CD8-positive, alpha-beta memory T cell (primary cell): ENCODE measurements at regions not wholly inside any gene's neighbourhood (a gene's known extent, or its start where the extent isn't known, plus 50 kb on each side); places are given as distances from the start of the nearest gene placed in this dataset.

Source experiments
- CTCF ChIA-PET: fragments of 350-600 bp; sonication (Branson Sonifier 250); formaldehyde crosslinking; loops from one replicate; lab custom pipeline; 2021; ENCODE audit warnings: antibody characterized with exemption; lab: Charles Lee
- POLR2A ChIA-PET: fragments of 350-600 bp; sonication (Branson Sonifier 250); formaldehyde crosslinking; loops from one replicate; lab custom pipeline; 2021; ENCODE audit warnings: antibody characterized with exemption; lab: Charles Lee
- DNase-seq, 5 donors: peaks; one replicate each; pipeline versions ENCODE4 v3.0.0 to v3.0.0-alpha.2; 2020 to 2022; ENCODE audit warnings: mixed read lengths in 1 of 5
- H3K27ac ChIP-seq: one replicate; pipeline ENCODE4 v1.7.0; 2013; ENCODE audit warnings: low read depth, mild to moderate bottlenecking, low read length, moderate library complexity
- H3K27me3 ChIP-seq: 2 replicates; pipeline ENCODE4 v1.7.0; 2013; ENCODE audit warnings: low read length, mild to moderate bottlenecking; ENCODE audit not compliant: insufficient read depth, poor library complexity, severe bottlenecking
- H3K36me3 ChIP-seq: 2 replicates; pipeline ENCODE4 v1.7.0; 2013; ENCODE audit warnings: mild to moderate bottlenecking, low read length, moderate library complexity; ENCODE audit not compliant: insufficient read depth
- H3K4me1 ChIP-seq: 2 replicates; pipeline ENCODE4 v1.7.0; 2013; ENCODE audit warnings: mild to moderate bottlenecking, low read length, moderate library complexity; ENCODE audit not compliant: insufficient read depth
- H3K4me3 ChIP-seq: 2 replicates; pipeline ENCODE4 v1.7.0; 2013; ENCODE audit warnings: mild to moderate bottlenecking, low read length
- H3K9me3 ChIP-seq: 2 replicates; pipeline ENCODE4 v1.7.0; 2013; ENCODE audit warnings: mild to moderate bottlenecking, low read length
- H3K27ac Mint-ChIP-seq, 8 donors: one replicate each; pipeline ENCODE4 v1.8.0; 2020 to 2021; ENCODE audit warnings: mixed read lengths in 8 of 8, mild to moderate bottlenecking in 6 of 8, inconsistent platforms in 3 of 8, moderate library complexity in 3 of 8
- H3K27me3 Mint-ChIP-seq, 2 donors: one replicate each; pipeline ENCODE4 v1.8.0; 2020 to 2021; ENCODE audit warnings: mixed read lengths in 2 of 2, mild to moderate bottlenecking in 1 of 2, moderate library complexity in 1 of 2
- H3K36me3 Mint-ChIP-seq, 3 donors: one replicate each; pipeline ENCODE4 v1.8.0; 2020 to 2021; ENCODE audit warnings: mixed read lengths in 3 of 3, inconsistent platforms in 1 of 3, mild to moderate bottlenecking in 1 of 3
- H3K4me1 Mint-ChIP-seq, 3 donors: one replicate each; pipeline ENCODE4 v1.8.0; 2020 to 2021; ENCODE audit warnings: mixed read lengths in 3 of 3, inconsistent platforms in 1 of 3, mild to moderate bottlenecking in 1 of 3
- H3K4me3 Mint-ChIP-seq, 7 donors: one replicate each; pipeline ENCODE4 v1.8.0; 2020 to 2021; ENCODE audit warnings: mixed read lengths in 7 of 7, mild to moderate bottlenecking in 6 of 7, moderate library complexity in 4 of 7, inconsistent platforms in 2 of 7
- H3K9me3 Mint-ChIP-seq, 5 donors: one replicate each; pipeline ENCODE4 v1.8.0; 2020 to 2022; ENCODE audit warnings: mixed read lengths in 5 of 5, mild to moderate bottlenecking in 3 of 5, moderate library complexity in 2 of 5, inconsistent platforms in 1 of 5

- H3K27ac Mint-ChIP-seq: no peak overlapping the region
These were observed 713.4 kb downstream of the SLITRK5 start for GRCh38 chr13:88384542-88384941.

GRCh38 chr13:88395804-88396203 is 724.6 kb downstream of the SLITRK5 start:
- H3K27me3 ChIP-seq: no peaks in the 10 kb centered on the region
- H3K27ac ChIP-seq: no peak overlapping the region
- Mint-ChIP-seq H3K4me3 (no peak overlapping the region), H3K4me1 (no peaks in the 10 kb centered on the region), H3K9me3 (peaks cover 7 to 32% (median 13%) of the 10 kb centered on the region in 5 donors), H3K27ac (no peak overlapping the region), H3K27me3 (no peaks in the 10 kb centered on the region), H3K36me3 (peaks cover 0 to 1% (median 0%) of the 10 kb centered on the region in 3 donors)
- no peak for DNase-seq
- POLR2A ChIA-PET: no interaction called here
- H3K9me3 ChIP-seq: no peaks in the 10 kb centered on the region
- no peak overlapping the region for H3K4me3 ChIP-seq
- CTCF ChIA-PET: no interaction called here
- H3K4me1 ChIP-seq: no peaks in the 10 kb centered on the region
- H3K36me3 ChIP-seq: no peaks in the 10 kb centered on the region

More at GRCh38 chr13:88384542-88384941, 713.4 kb downstream of the SLITRK5 start:
- no peaks in the 10 kb centered on the region for H3K36me3 ChIP-seq
- no peaks in the 10 kb centered on the region for H3K4me1 ChIP-seq
- DNase-seq: no peak
- no peaks in the 10 kb centered on the region for H3K27me3 ChIP-seq
- Mint-ChIP-seq H3K4me1 (no peaks in the 10 kb centered on the region), H3K27me3 (no peaks in the 10 kb centered on the region), H3K4me3 (no peak overlapping the region), H3K36me3 (no peaks in the 10 kb centered on the region), H3K9me3 (peaks cover 3 to 18% (median 3%) of the 10 kb centered on the region in 5 donors)
- ChIA-PET POLR2A (no interaction called here), CTCF (no interaction called here)
- no peaks in the 10 kb centered on the region for H3K9me3 ChIP-seq
- no peak overlapping the region for H3K27ac ChIP-seq
- no peak overlapping the region for H3K4me3 ChIP-seq

- no peaks in the 10 kb centered on the region for H3K27me3 ChIP-seq
- ChIA-PET POLR2A (no interaction called here), CTCF (no interaction called here)
- no peak for DNase-seq
- no peaks in the 10 kb centered on the region for H3K9me3 ChIP-seq
- H3K4me3 ChIP-seq: no peak overlapping the region
- H3K4me1 ChIP-seq: no peaks in the 10 kb centered on the region
- no peak overlapping the region for H3K27ac ChIP-seq
- no peaks in the 10 kb centered on the region for H3K36me3 ChIP-seq
- Mint-ChIP-seq H3K27me3 (peaks cover 0 to 2% of the 10 kb centered on the region in 2 donors), H3K27ac (no peak overlapping the region), H3K4me1 (peaks cover 0 to 6% (median 0%) of the 10 kb centered on the region in 3 donors), H3K4me3 (no peak overlapping the region), H3K9me3 (peaks cover 4 to 21% (median 7%) of the 10 kb centered on the region in 5 donors), H3K36me3 (peaks cover 0 to 4% (median 0%) of the 10 kb centered on the region in 3 donors)
These were observed 740.5 kb downstream of the SLITRK5 start for GRCh38 chr13:88411696-88412095.

GRCh38 chr13:88417801-88418200 is 746.6 kb downstream of the SLITRK5 start:
- peaks cover 0 to 4% (median 0%) of the 10 kb centered on the region in 3 donors for H3K36me3 Mint-ChIP-seq
- Histone ChIP-seq H3K27me3 (no peaks in the 10 kb centered on the region), H3K9me3 (no peaks in the 10 kb centered on the region), H3K27ac (no peak overlapping the region), H3K4me3 (no peak overlapping the region), H3K36me3 (no peaks in the 10 kb centered on the region), H3K4me1 (no peaks in the 10 kb centered on the region)
- no peak overlapping the region for H3K27ac Mint-ChIP-seq
- peaks cover 4 to 29% (median 8%) of the 10 kb centered on the region in 5 donors for H3K9me3 Mint-ChIP-seq
- ChIA-PET CTCF (no interaction called here), POLR2A (no interaction called here)
- DNase-seq: no peak
- peaks cover 0 to 4% (median 0%) of the 10 kb centered on the region in 3 donors for H3K4me1 Mint-ChIP-seq
- no peaks in the 10 kb centered on the region for H3K27me3 Mint-ChIP-seq
- H3K4me3 Mint-ChIP-seq: no peak overlapping the region

GRCh38 chr13:88424463-88424862 is 753.3 kb downstream of the SLITRK5 start:
- no peaks in the 10 kb centered on the region for H3K27me3 ChIP-seq
- POLR2A ChIA-PET: no interaction called here
- H3K27ac ChIP-seq: no peak overlapping the region
- no peak overlapping the region for H3K4me3 ChIP-seq
- Mint-ChIP-seq H3K4me3 (no peak overlapping the region), H3K36me3 (no peaks in the 10 kb centered on the region), H3K9me3 (peaks cover 3 to 32% (median 6%) of the 10 kb centered on the region in 5 donors), H3K27me3 (no peaks in the 10 kb centered on the region), H3K4me1 (peaks cover 0 to 6% (median 2%) of the 10 kb centered on the region in 3 donors), H3K27ac (no peak overlapping the region)
- no peaks in the 10 kb centered on the region for H3K9me3 ChIP-seq
- H3K4me1 ChIP-seq: no peaks in the 10 kb centered on the region
- no peak for DNase-seq
- CTCF ChIA-PET: no interaction called here
- H3K36me3 ChIP-seq: no peaks in the 10 kb centered on the region

- peaks cover 3 to 15% (median 6%) of the 10 kb centered on the region in 3 donors for H3K4me1 Mint-ChIP-seq
- POLR2A ChIA-PET: no interaction called here
- CTCF ChIA-PET: no interaction called here
These were observed 755.5 kb downstream of the SLITRK5 start for GRCh38 chr13:88426661-88427060.

GRCh38 chr13:88429862-88430261 is 758.7 kb downstream of the SLITRK5 start:
- ChIA-PET POLR2A (no interaction called here), CTCF (no interaction called here)
- Histone ChIP-seq H3K4me1 (no peaks in the 10 kb centered on the region), H3K27me3 (no peaks in the 10 kb centered on the region), H3K36me3 (no peaks in the 10 kb centered on the region), H3K27ac (no peak overlapping the region), H3K9me3 (no peaks in the 10 kb centered on the region), H3K4me3 (no peak overlapping the region)
- Mint-ChIP-seq H3K4me3 (peak overlapping the region in 2 of 7 donors; percentile 8 to 43), H3K4me1 (peaks cover 3 to 15% (median 6%) of the 10 kb centered on the region in 3 donors), H3K27me3 (no peaks in the 10 kb centered on the region), H3K27ac (peak overlapping the region in 3 of 8 donors; percentile 11 to 26 (median 20)), H3K36me3 (no peaks in the 10 kb centered on the region), H3K9me3 (peaks cover 0 to 38% (median 5%) of the 10 kb centered on the region in 5 donors)
- no peak for DNase-seq

More at GRCh38 chr13:88426661-88427060, 755.5 kb downstream of the SLITRK5 start:
- no peaks in the 10 kb centered on the region for H3K27me3 Mint-ChIP-seq
- H3K27ac Mint-ChIP-seq: no peak overlapping the region
- Histone ChIP-seq H3K9me3 (no peaks in the 10 kb centered on the region), H3K4me3 (no peak overlapping the region), H3K36me3 (no peaks in the 10 kb centered on the region), H3K4me1 (no peaks in the 10 kb centered on the region), H3K27ac (no peak overlapping the region), H3K27me3 (no peaks in the 10 kb centered on the region)
- peaks cover 0 to 28% (median 5%) of the 10 kb centered on the region in 5 donors for H3K9me3 Mint-ChIP-seq
- H3K4me3 Mint-ChIP-seq: no peak overlapping the region
- DNase-seq: no peak
- no peaks in the 10 kb centered on the region for H3K36me3 Mint-ChIP-seq

- CTCF ChIA-PET: no interaction called here
- Histone ChIP-seq H3K9me3 (no peaks in the 10 kb centered on the region), H3K4me1 (no peaks in the 10 kb centered on the region), H3K27ac (no peak overlapping the region), H3K36me3 (no peaks in the 10 kb centered on the region), H3K27me3 (no peaks in the 10 kb centered on the region), H3K4me3 (no peak overlapping the region)
- Mint-ChIP-seq H3K27me3 (no peaks in the 10 kb centered on the region), H3K27ac (no peak overlapping the region), H3K4me3 (no peak overlapping the region), H3K9me3 (peaks cover 8 to 40% (median 19%) of the 10 kb centered on the region in 5 donors), H3K36me3 (no peaks in the 10 kb centered on the region), H3K4me1 (peaks cover 1 to 9% (median 3%) of the 10 kb centered on the region in 3 donors)
- DNase-seq: no peak
- POLR2A ChIA-PET: no interaction called here
These were observed 763.8 kb downstream of the SLITRK5 start for GRCh38 chr13:88434953-88435352.
